Keratinocyte (primary cell): ENCODE measurements at regions not wholly inside any gene's neighbourhood (a gene's known extent, or its start where the extent isn't known, plus 50 kb on each side); places are given as distances from the start of the nearest gene placed in this dataset.

Experiments used
- EZH2 ChIP-seq: IDR thresholded peaks from one replicate; pipeline ENCODE4 v1.6.1; 2012; ENCODE audit warnings: inconsistent platforms, mild to moderate bottlenecking, low read length, moderate library complexity
- TF ChIP-seq, protein P1 (sequence below), 3 experiments: IDR thresholded peaks in 1 of 3; conservative IDR thresholded peaks in 1 of 3; optimal IDR thresholded peaks in 1 of 3; 2 replicates in 2 of 3; 3 replicates in 1 of 3; pipeline versions ENCODE3 to v1.5.1; 2011; ENCODE audit warnings: low read length in 3 of 3, mild to moderate bottlenecking in 3 of 3, moderate library complexity in 2 of 3, control low read depth in 1 of 3, inconsistent platforms in 1 of 3; ENCODE audit not compliant: insufficient read depth in 2 of 3; ENCODE audit errors: extremely low read depth in 1 of 3

DNA sequence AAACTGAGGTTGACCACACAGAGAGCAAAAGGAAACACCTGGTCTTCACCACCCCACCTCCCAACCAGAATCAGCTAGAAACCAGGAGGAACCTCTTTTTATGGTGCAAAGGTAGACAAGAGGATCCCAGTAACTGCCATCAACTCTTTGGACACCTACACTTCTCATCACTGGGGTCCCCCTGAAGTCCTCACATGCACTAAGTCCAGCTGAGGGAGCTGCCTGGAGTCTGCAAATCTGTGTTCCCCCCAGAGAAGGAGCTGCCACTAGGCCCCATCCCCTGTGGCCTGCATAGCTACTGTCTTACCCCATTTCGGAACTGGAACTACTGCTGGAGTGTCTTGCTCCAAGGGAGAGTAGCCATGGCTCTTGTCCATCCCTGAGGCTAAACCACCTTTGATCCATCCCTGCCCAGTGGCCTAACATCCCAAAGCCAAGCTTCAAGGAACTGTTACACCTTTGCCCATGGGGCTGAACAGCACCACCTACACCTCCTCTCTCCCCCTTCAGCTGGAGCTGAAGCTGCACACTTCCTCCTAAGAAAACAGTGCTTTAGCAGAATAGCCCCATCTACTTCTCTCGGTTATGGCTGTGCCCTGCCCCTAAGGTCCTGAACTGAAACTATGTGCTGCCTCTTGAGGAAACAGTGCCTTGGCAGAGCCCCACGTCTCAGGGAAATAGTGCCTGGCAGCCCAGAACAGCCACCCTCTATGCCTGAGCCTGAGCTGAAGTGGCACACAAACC lies 85.4 kb upstream of the CD53 start:
- TF ChIP-seq, protein P1, sequence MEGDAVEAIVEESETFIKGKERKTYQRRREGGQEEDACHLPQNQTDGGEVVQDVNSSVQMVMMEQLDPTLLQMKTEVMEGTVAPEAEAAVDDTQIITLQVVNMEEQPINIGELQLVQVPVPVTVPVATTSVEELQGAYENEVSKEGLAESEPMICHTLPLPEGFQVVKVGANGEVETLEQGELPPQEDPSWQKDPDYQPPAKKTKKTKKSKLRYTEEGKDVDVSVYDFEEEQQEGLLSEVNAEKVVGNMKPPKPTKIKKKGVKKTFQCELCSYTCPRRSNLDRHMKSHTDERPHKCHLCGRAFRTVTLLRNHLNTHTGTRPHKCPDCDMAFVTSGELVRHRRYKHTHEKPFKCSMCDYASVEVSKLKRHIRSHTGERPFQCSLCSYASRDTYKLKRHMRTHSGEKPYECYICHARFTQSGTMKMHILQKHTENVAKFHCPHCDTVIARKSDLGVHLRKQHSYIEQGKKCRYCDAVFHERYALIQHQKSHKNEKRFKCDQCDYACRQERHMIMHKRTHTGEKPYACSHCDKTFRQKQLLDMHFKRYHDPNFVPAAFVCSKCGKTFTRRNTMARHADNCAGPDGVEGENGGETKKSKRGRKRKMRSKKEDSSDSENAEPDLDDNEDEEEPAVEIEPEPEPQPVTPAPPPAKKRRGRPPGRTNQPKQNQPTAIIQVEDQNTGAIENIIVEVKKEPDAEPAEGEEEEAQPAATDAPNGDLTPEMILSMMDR (optimal IDR thresholded peaks at IDR 0.05 in 1 of 3, IDR thresholded peaks at IDR 0.05 in 1 of 3, conservative IDR thresholded peaks at IDR 0.05 in 1 of 3; ENCODE audit: extremely low read depth in 1 of 3, insufficient read depth in 2 of 3, low read length in 3 of 3), result no peak
- no peak for TF ChIP-seq EZH2
